Fibroblast of skin of left biceps (primary cell): ENCODE measurements at regions not wholly inside any gene's neighbourhood (a gene's known extent, or its start where the extent isn't known, plus 50 kb on each side); places are given as distances from the start of the nearest gene placed in this dataset.
"Not testable (repeated sequence)": the region's sequence is repeated elsewhere in the genome, so short reads cannot be mapped to it uniquely, and the experiment has no call there.

Experiments
- DNase-seq, 2 experiments: peaks; one replicate each; pipeline ENCODE4 v3.0.0-alpha.2; 2013; ENCODE audit warnings: low read depth in 2 of 2

DNA sequence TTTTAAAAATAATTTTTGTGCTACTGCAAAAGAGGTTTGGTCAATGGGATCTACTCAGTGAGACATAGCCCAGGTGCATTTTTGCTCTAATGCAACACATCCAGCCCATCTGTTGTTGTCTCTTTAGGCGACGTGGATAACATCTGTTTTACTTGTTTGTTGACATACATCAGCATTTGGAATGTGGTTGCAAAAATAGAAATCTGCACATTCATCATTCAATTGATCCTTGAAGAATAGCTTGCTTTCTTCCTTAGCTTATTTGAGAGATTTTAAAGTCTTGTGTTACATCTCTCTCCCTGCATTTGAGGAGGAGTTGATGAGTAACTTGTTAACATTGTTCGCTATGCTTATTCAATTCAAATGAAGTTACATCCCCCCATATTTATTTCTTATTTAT, 1202.3 kb downstream of the NSUN3 start:
- DNase-seq: no peak

DNA sequence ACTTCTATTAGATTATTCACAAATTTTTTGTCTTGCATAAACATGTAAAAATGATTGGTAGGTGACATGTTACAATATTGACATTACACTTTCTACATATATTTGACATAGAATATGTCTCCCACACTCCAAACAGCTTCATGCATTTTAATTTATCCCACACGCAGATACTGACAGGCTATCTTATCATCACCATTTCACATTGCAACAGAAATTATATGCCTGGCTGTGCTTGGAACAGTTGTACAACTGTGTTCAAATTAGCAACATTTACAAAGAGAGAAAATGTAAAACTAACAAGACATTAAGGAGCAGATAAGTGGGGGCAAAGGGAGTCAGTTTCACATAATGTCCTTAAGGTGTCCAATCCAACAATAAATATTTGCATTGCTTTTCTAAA, 1208.5 kb downstream of the NSUN3 start:
- DNase-seq: no peak

DNA sequence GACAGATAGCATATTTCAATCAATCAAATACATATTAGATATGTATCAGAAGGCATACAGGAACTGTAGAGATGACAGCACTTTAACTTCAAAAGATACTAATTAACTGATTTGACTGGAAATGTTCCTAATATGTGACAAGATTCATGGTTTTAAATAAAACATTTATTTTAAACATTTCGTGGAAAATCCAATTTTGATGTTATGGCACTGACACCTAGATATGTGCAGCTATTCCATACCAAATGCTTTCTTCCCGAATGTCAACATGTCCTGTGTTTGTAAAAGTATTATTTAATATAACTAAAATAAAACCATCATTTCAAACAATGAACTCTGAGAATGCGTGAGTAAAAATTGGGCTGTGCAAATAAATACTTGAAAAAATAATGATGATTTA, 1209.3 kb downstream of the NSUN3 start:
- DNase-seq: no peak

DNA sequence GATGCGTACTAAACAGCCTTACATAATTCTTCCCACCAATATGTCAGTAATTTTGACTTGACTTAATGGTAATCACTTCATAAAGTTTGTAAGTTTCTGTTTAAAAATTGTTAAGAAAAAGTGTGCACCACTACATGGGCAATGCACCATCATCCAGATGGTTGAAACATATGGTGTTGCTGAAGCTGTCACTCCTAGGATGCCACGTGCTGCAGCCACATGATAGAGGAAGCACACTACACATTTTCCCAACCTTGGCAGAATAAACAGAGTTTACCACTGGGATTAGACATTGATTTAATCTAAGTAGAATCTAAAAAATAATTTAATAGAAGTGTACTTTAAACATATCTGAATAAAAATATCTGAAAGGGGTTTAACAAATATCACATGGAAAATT, 1209.9 kb downstream of the NSUN3 start:
- DNase-seq: no peak

DNA sequence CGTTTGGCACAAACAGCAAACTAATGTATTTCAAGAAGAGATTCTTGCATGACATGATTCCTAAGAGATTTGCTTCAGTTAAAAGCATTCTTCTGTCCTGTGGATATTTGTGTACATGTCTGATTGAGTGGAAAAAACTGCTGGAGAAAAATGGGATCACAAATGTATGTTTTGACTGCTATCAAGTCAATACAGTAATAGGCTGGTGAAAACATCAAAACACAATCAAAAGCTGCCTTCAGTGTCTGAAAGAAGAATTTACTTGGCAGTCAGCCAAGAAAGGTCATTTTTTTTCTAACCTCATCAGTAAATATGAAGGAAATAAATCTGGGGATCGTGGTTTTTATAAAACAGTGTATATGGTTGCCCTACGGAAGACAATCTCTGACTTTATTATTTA, 1214.8 kb downstream of the NSUN3 start:
- no peak for DNase-seq

DNA sequence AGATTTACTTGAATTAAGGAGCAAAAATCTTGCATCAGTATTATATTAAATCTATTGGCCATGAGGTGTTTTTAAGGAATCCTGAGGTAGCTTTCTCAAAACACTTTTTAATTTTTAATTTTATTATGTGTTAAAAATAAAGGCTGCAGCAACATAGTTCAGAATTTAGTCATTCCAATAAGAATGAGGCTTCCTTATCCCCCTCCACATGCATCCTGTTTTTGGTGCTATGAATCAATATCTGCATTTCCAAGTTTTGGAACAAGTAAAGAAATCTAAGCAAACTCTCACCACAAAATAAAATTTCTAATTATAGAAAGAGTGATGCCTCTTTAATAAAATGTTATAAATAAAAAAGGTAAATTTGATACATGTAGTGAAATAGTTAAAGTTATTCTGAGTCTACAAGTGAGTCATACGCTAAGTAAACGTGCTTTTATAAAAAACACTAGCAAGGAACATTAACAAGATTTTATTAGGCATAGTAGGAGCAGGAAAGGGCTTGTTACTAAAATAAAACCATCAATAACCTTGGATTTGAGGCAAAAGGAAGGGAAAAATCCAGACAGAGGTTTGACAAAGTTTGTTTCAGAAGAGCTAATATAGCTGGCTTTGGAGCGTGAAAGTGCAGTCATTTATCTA, 1218.0 kb downstream of the NSUN3 start:
- peak in 1 of 2 experiments; percentile 13 for DNase-seq

DNA sequence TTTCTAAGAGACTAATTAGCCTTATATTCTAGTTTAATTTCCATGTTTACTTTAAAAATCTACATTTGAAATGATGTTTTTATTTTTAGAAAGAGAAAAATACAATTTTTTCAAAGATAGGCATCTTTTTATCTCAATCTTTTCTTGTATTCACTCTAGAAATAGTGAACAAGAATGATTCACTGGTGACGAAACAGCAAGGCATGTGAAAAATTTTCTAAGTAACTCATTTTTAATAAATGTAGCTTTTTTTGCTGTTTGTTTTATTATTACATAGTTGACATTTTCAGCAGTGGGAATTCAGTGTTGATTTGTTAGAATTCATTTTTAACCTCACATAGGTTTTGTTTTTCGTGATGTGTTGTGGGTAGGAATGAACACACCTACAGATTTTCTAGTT, 1226.4 kb downstream of the NSUN3 start:
- DNase-seq: peak; percentile 26 to 48

DNA sequence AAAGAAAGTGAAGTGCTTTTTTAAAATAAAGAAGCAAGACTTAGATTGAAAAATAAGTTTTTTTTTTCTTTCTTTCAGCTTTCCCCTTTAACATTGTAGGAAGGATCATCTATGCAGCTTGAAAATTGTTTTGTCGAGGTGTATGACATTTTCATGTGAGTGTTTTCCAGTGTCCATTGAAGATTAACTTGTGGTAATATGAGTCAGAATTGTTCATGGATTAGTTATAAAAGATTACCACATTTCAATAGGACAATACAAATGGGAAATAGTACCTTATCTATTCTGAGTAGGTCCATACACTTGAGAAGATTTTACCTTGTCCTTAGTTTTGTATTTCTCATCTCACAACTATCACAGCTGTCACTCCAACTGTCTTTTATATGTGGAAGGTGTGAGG, 1234.7 kb downstream of the NSUN3 start:
- DNase-seq: no peak

DNA sequence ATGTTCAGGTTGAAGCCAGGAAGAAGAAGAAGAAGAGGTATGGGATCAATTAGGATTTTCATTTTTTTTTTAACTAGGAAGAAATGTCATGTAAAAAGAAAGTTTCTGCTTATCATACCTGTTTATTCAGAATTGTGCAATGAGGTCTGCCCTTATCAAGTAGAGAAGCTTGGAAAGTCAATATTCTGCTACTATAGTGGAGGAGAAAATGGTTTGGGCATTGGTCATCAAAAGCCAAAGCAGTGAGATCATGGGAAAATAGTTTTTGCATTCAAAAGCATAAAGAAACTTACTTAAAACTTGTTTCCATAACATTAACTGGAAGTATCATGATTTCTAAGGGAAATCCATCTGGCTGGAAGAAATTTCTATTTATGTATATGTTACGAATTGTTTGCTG, 1239.2 kb downstream of the NSUN3 start:
- peak in 1 of 2 experiments; percentile 40 for DNase-seq

DNA sequence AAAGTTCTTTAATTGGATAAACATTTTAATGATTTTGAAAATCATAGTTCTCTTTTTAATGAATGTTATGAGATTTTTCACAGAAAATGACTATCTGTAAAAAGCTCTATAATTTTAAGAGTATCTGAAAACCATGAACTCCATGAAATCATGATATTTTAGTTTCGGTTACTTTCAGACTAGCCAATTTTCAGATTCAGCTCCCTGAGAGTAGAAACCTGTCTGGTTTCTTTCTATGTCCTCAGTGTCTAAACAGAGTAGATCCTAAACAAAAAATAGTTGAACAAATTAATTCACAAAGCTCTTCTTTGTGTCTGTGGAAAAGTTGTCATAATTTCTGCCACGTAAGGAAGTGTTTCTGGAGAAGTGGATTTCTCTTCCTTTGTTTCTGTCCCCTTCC, 1247.7 kb downstream of the NSUN3 start:
- DNase-seq: no peak

DNA sequence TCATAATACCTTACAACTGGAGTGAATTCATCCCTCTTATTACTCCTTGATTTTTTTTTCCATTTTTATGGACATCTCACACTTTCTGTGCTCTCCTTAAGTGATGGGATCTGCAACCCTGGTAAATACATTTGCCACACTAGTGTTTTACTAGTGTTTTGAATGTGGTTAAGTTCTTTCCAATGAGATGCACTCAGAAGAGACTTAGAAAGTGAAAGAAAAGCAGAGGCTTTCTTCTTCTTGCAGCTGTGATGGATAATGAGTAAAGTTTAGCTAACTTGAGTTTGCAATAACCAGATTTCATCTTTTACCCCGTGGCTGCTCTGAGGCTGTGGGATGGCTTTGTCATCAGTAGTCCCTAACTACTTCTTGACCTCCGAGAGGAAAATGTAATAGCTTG, 1248.4 kb downstream of the NSUN3 start:
- no peak for DNase-seq

DNA sequence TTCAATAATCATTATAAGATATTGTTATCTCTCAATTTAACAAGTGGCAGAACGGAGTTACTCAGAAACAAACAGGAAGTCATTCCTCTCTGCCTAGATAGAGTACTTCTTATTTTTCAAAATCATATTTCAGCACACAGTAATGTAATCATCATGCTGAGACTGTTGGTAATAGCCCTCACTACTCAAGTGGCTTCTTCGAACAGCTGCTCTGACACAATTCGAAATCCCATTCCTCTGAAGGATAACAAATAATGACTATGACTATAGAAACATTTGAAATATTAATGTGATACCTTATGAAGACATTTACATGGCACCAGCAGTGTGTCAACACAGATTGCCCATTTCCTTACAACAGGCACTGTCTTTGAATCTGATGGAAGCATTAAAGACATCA, 1249.8 kb downstream of the NSUN3 start:
- no peak for DNase-seq

DNA sequence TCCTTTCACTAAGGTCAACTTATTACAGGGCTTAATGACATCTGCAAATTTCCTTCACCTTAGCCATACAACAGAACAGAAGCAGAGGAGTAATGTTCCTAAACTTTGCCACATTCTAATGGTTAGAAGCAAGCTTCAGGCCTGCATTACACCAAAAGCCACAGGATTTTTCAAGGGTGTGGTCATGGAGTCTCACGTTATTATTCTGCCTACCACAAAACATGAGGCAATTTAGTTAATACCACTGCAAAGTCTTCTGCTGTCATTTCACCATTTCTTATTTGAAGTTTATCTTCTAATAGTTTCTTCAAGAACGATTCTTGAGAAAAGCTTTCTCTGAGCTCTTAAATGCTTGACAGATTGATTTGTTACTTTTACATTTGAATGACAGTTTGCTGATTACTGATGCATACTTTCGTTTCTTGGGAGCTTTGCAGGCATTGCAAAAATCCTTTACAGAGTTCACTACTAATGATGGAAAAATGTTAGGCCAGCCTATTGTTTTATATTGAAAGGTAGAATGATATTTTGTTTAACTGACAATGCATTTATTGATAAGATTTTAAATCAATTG, 1257.1 kb downstream of the NSUN3 start:
- DNase-seq: peak in 1 of 2 experiments; percentile 10

DNA sequence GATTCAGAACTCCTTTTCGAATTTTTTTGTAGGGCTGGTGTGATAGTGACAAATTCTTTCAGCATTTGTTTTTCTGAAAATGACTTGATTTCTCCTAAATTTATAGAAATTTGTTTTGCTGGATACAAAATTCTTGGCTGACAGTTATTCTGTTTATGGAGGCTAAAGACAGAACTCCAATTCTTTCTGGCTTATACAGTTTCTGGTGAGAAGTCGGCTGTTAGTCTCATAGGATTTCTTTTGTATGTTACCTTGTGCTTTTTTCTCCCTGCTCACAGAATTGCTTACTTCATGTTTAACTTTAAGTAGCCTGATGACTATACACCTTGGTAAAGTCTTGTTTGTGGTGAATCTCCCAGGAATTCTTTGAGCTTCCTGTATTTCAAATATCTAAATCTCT, 1264.6 kb downstream of the NSUN3 start:
- no peak for DNase-seq

DNA sequence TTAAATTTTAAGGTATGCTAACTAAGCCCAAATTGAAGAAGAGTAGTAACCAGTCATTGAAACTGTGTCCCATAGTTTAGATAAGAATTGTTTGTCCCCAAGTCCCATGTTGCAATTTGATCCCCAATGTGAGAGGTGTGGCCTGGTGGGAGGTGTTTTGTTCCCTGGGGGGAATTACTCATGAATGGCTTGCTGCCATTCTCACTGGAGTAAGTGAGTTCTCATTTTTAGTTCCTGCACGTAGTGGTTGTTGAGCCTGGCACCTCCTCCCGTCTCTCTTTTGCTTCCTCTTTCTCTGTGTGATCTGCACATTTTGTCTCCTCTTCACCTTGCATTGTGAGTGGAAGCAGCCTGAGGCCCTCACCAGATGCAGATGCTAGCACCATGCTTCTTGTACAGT, 1271.0 kb downstream of the NSUN3 start:
- no peak for DNase-seq

DNA sequence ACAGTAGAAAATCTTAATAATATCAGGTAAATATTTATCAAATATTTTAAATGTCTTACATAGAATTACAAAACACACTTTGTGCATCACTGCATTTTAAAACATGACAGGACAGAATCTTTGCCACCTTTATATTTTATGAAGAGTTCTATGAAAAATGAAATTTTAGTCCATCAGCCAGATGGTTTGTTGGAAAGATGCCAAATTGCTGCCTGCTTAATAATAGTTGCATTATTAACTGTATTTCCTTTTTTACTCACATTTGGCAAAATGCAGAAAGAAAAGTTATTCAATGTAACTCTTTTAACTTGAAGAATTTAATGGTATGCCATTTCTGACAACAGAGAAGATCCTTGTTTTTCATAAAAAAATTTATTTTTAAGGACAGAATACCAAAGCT, 1271.6 kb downstream of the NSUN3 start:
- no peak for DNase-seq

DNA sequence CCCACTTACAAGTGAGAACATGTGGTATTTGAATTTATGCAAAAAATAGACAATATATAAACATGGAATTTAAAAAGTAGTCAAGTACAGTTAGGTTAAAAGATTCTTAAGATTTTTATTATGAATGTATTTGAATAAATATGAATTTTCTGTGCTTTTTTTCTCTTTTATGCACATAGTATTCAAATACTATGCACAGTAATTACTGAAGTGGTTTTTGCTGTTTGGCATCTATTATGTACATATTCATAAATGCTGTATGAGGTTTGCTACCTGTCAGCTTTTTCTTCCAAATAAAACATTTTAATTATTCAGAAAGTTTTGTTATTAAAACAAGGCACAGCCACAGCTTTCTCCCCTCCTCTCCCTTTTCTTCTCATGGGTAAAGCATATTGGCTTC, 1272.7 kb downstream of the NSUN3 start:
- no peak for DNase-seq

DNA sequence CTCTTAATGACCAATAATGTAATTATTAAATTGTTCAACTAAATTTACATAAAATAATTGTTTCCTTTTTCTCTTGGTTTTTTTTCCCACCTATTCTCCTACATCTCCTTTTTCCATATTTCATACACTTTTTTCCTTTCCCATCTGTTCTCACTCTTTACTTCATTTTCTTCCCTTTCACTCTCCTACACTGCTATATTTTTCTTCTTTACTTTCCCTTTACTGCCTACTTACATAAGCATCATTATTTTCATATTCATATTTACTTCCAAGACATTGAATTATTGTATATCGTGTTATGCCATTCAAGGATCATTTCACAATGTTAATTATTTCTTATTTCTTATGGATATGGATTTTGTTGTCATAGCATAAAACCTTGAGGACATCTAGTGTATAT, 1275.6 kb downstream of the NSUN3 start:
- DNase-seq: no peak

DNA sequence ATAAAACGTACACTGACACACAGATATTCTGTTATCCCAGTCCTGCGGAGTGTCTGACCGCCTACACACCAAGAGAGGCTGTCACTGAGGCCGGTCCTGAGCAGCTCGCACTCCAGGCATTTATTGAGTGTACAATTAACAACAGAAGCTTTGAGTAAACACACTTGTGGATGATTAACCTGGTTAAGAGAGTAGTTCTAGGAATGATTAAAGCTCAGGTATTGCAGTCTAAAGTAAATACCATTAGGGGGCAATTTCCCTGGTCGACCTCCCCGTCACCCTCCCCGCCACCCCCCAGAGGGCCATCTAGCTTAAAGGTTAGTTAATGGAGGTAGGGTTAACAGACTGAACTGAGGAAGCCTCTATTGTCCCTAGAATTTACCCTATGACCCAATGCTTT, 1278.5 kb downstream of the NSUN3 start:
- DNase-seq: no peak

DNA sequence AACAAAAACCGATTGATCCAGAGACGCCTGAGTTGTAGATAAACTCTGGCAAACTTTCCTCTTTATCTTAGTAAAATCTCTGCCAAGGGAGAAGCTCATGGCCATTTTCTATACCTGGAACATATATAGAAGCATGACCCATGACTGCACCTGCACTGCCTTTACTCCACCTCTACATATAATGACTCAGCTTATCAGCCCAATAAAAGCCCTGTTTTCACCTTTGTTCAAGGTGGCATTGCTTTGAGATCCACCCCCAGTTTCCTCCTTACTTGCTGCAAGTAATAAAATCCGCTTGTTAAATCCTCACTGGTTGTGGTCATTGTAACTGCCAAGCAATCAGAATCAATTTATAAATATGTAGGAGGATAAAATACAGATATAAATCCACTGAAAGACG, 1280.4 kb downstream of the NSUN3 start:
- no peak for DNase-seq

DNA sequence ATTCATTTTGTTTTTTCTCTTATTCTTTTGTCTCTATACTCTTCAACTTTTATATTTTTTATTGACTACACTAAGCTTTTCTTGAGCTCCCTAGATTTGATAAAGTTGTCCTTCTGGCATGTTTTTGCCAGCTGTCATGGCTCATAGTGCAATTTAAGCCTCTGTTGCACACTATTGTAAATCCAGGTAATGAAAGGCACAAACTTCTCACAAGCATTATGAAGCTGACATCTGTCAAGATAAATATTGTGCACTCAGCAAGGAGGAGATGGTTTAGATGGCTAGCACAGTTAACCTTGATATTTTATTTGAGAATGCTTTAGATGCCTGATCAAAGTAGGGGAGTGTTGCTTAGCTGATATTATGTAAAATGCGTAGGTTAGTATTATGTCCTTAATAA, 1280.9 kb downstream of the NSUN3 start:
- DNase-seq: no peak

DNA sequence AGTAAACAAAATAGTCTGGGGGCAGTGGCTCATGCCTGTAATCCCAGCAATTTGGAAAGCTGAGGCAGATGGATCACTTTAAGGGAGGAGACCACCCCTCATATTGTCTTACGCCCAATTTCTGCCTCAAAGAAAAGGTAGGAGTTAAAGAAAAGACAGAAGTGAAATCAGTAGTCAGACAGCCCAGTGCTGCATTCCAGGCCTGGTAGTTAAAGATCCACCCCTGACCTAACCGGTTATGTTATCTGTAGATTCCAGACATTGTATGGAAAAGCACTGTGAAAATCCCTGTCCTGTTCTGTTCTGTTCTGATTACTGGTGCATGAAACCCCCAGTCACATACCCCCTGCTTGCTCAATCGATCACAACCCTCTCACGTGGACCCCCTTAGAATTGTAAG, 1285.1 kb downstream of the NSUN3 start:
- DNase-seq: not testable (repeated sequence)

DNA sequence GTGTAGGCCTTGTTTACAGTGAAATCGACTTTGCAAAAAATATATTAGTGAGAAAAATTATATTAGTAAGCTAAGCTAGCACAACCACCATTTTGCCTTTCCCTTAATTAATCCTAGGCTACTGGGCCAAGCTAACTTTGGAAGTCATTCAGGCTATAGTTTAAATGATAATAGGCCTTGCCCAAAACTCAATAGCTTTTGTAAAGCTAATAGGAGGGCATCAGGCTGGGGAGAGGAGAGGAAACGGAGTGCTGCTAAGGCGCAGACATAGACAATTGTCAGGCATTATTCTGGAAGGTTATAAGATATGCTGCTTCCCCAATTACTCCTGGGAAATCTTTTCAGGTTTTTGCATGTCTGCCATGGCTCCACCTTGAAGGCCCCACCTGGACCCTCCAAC, 1286.0 kb downstream of the NSUN3 start:
- DNase-seq: no peak

DNA sequence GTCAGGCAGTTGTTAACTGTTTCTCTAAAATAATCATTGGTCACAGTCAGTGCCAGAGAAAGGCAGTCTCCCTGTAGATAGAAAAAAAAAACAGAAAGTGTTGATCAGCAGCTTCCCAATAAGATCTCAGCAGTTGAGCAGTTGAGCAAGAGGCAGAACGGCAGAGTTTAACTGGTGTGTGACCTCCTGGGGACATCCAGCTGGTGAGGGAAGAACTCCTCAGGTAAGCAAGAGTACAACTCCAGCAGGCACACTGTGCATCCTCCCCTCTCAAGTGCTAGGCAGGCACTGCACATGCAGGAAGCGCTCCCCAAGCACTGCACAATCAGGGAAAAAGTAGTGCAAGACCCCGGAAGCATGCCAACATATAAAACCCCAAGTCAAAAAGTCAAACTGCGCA, 1287.2 kb downstream of the NSUN3 start:
- no peak for DNase-seq
